Gastrocnemius medialis (tissue), 4 donors: ENCODE measurements at regions not wholly inside any gene's neighbourhood (a gene's known extent, or its start where the extent isn't known, plus 50 kb on each side); places are given as distances from the start of the nearest gene placed in this dataset.

Source experiments
- POLR2A ChIP-seq, 2 donors: fragments of 450-650 bp; IDR thresholded peaks; one replicate each; pipeline ENCODE4 v1.6.1; 2017; ENCODE audit warnings: antibody characterized with exemption in 2 of 2, mild to moderate bottlenecking in 2 of 2, moderate library complexity in 2 of 2
- TF ChIP-seq, protein P1 (sequence below), 5 experiments: fragments of 450-650 bp in 3 of 5; fragments of 200-600 bp in 2 of 5; sonication (generic) in 2 of 5; IDR thresholded peaks in 4 of 5; conservative IDR thresholded peaks in 1 of 5; 1 replicate in 4 of 5; 2 replicates in 1 of 5; pipeline ENCODE4 v1.5.1; 2016 to 2019; ENCODE audit warnings: antibody characterized with exemption in 5 of 5, mild to moderate bottlenecking in 3 of 5, moderate library complexity in 3 of 5

DNA sequence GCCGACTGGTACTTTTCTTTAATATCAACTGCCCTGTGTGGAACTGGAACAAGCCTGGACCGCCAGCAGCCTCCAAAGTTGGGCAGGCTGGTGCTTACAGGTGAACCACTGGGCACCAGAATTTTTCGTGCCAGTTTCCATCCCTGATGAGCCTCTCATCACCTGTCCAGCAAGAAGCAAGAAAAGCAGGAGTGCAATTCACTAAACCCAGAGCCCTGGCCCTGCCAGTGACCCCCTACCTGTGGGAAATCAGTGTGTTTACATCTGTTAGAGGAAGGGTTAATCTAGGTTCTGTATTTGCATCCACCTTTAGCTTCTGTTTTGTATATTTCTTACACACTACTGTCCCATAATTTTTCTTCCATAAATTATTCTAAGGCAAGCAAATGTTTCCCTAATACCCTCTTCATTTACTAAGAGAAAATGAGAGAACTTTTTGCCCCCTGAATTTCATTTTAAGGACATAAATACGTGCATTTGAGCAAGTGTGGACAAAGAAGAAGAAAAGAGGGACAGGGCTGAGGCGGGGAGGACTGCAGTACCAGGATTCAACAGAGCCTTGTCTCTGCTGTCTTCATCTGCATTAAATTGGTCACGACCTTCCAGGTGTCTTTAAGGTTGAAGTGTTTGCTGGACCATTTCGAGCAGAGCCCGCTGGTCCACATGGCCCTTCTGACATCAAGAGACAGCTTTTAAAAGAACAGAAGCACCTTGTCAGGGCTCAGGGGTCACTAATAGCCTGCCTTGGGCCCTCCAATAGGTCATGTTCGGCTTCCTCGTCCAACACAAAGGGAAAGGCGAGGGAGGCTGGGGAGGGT, 763.1 kb downstream of the BCL11A start:
- TF ChIP-seq, protein P1, sequence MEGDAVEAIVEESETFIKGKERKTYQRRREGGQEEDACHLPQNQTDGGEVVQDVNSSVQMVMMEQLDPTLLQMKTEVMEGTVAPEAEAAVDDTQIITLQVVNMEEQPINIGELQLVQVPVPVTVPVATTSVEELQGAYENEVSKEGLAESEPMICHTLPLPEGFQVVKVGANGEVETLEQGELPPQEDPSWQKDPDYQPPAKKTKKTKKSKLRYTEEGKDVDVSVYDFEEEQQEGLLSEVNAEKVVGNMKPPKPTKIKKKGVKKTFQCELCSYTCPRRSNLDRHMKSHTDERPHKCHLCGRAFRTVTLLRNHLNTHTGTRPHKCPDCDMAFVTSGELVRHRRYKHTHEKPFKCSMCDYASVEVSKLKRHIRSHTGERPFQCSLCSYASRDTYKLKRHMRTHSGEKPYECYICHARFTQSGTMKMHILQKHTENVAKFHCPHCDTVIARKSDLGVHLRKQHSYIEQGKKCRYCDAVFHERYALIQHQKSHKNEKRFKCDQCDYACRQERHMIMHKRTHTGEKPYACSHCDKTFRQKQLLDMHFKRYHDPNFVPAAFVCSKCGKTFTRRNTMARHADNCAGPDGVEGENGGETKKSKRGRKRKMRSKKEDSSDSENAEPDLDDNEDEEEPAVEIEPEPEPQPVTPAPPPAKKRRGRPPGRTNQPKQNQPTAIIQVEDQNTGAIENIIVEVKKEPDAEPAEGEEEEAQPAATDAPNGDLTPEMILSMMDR (IDR thresholded peaks at IDR 0.05 in 4 of 5, conservative IDR thresholded peaks at IDR 0.05 in 1 of 5) = no peak
- no peak for TF ChIP-seq POLR2A (IDR thresholded peaks at IDR 0.05)
